NCI-H524 treated with DMSO at 0.1 percent for 48 hours (cell line): ENCODE measurements at regions not wholly inside any gene's neighbourhood (a gene's known extent, or its start where the extent isn't known, plus 50 kb on each side); places are given as distances from the start of the nearest gene placed in this dataset.

ENCODE experiments used
- DNase-seq: peaks from one replicate; lab custom pipeline; 2025; lab: John Stamatoyannopoulos, UW

DNA sequence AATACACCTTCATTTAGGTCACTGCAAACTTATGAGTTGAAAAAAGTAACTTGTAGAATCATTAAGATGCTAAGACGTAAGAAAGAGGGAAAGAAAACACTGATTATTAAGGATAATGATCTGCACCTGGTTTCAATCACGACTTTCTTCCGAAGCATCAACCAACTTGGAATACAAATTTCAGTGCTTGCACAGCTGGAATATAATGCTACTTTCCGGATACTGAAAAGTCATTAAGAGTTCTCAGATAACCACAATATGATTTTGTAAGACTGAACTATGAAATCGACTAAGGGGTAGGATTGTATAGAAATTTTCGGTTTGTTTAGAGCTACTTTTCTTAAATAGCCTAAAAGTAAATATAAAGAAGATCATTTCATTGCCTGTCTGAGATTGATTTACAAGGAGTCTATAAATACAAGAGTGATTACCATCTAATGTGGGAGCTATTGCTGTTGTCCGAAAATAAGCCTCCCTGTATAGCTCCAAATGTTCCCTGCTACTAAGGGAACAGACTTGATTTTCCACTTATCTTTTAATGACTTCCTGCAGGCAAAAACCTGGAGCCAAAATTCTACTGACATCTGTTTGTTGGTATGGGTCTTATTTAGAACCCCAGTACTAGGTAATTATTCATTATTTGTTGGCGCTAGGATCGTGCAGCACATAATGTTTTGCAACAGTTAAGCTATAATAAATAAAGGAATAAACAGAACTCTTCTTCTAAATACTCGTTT, 673.3 kb downstream of the KCNT2 start:
- DNase-seq, result peak; percentile 53

DNA sequence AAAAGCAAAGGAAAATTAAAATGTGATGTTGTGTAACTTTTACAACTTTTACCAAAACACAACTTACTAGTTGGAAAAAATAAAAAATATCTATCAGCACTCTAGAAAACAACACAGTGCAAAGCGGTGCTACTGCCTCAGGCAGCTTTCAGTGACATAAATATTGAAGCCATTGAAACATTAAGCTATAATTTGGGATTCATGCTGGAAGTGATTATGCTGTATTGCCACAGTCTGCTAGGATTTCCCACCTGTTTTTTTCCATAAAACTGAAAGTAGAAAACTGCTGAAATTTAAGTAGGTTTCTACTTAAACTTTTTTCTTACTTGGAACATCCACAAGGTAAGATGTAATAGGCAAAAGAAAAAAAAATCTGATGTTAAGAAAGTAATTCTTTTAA, 674.4 kb downstream of the KCNT2 start:
- no peak for DNase-seq

DNA sequence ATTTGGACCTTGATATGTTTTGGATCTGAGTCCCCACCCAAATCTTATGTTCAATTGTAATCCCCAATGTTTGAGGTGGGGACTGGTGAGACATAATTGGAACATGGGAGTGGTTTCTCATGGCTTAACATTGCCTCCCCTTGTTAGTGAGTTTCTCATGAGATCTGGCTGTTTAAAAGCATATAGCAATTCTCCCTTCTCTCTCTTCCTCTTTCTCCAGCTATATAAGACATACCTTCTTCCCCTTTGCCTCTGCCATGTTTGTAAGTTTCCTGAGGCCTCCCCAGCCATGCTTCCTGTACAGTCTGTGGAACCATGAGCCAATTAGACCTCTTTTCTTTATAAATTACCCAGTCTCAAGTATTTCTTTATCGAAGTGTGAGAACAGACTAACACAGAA, 692.4 kb downstream of the KCNT2 start:
- no peak for DNase-seq

DNA sequence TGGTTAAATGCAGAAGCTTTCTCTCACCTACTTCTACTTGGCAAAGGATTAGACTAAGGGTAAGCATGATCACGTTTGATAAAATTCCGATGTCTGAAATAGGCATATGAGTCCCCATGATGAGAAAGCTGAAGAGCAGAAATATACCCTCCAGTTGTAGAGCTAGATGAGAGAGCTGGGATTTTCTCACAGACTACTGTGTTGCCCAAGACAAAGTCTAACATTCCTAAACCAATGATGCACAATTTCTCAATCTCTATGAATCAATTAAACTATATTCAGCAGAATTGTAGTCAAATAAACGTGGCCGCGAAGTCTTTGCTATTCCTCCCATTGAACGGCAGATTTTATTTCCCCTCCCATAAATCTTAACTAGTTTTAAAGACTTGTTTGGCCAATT, 699.2 kb downstream of the KCNT2 start:
- no peak for DNase-seq

DNA sequence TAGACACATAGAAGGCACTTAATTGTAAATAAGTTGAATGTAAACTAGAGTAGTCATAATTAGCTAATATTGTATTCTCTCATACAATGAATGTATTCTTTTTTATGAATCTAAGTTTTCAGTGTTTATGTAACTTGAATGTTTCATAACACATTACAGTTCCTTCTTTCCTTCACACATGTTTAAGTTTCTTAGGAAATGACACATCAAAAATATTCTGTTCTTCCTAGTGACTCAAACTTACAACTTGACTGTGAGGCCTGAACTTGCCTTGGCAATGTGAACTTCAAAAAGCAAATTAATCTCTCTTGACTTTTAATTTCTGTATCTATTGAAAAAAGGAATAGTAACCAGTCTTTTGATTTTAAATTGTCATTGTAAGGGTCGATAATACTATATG, 700.1 kb downstream of the KCNT2 start:
- DNase-seq, result no peak

DNA sequence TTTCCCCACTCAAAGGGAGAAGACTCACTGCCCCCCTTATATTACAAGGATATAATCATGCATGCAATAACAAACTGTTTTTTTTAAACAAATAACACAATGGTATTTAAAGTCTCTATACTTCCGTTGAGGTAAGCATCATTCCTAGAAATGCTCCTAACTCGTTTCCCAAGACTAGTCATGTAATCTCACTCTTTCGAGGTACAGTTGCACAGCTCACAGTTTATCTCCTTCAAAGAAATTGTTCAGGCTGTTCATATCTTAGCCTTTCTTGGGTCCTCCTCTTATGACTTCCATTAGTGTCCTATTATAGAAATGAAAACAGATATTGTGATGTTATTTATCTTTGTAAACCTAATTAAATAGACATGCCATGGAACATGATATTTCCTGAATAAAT, 705.0 kb downstream of the KCNT2 start:
- DNase-seq, result no peak

DNA sequence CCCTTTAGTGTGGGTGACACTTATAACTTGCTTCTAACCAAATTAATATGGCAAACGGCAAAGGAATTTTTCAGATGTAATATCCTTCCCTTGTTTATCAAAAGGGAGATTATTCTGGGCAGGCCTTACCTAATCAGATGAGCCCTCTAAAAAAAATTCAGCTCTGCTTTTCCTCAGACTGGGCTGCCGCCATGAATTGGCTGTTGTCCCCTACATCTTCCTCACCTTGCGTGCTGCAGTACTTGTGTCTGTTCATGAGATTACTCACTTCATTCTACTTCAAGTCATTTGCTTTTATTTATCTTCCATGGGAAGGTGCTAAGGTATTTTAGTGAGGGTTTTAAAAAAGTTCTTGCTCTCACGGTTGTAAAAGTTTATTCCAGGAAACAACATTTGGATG, 705.5 kb downstream of the KCNT2 start:
- DNase-seq, result no peak

DNA sequence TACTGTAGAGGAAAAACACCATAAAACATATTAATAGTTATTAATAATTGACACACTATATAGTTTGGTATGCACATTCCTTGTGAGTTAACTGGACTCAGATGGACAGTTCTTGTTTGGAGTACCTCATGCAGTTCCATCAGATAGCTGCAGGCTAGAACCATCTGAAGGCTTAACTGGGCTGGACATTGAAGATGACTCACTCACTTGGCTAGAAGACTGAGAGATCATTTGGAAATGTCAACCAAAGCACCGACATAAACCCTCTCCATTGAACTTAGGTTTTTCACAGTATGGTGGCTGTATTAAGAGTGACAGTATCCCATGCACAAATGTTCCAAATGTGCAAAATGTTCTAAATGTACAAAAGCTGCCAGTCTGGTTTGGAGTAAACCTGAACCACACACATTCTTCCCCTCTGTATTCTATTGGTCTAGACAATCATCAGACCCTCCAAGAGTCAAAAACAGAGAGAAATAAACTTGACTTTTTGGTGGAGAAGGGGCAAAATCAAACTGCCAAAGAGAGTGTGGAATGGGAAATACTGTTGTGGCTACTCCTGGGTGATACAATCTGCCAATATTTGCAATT, 708.4 kb downstream of the KCNT2 start:
- DNase-seq, result no peak

DNA sequence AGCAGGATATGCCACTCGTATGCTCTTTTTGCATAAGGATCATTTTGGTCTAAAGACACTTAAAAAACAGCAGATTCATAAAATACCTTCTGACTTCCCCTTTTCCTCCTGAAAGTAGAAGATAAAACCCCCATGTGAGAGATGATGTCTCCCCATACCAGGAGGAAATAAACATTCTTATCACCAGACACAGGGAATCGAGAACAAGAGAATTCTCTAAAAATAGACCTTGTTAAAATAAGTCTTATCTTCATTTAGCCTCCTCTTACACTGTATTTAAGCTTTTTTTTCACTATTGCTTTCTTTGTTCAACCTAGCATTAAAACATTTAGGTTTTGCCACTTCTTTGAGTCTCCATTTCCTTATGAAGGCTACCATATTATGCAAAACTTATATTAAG, 709.3 kb downstream of the KCNT2 start:
- no peak for DNase-seq

DNA sequence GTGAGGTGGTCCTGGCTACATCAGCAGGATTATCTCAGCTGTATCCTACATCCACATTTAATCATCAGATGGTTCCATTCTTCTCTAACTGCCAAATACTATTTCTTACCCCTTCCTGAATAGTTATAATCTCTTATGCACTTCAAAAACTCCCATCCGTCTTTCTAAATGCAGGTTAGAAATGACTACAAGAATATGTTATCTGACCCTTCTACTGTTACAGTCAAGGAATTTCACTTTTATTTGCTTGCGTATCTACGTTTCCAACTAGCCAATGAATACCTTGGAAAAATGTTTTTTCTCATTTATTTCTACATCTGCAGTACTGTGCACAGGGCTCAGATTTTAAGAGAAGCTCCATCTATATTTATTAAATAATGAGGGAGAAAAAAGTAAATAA, 709.9 kb downstream of the KCNT2 start:
- DNase-seq, result no peak

DNA sequence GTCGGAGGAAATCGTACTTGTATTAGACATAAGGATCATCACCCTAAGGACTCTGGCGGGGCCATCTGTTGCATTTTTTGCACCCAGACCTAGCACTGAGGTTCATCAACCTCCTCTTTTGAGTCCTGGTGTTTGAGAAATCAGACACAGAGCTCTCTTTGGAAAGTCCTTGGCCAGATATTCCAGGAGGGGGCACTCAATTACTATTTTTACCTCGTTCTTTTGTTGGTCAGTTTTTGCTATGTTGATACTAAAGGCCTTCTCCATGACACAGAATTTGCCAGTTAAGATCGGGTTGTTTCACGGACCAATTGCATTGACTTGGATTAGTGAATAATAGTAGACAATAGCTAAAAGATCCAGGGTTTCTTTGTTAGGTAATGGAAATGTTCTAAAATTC, 711.2 kb downstream of the KCNT2 start:
- no peak for DNase-seq

DNA sequence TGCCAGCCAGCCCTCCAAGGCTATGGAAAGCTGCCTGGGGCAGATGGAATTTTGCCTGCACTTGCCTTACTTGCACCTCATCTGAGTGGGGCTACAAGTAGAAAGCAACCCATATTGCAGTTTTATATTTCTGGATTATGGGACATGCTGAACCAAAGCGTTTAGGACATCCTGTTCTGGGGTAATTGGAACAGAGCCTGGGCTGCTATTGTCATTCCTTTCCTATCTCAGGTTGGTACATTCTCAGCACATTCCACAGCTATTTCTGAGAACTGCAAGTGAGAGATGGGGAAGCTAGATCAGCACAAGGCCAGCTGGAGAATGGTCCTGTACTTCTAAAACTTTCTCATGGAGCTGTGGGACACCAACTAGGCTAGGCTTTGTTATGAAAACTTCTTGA, 713.8 kb downstream of the KCNT2 start:
- no peak for DNase-seq

DNA sequence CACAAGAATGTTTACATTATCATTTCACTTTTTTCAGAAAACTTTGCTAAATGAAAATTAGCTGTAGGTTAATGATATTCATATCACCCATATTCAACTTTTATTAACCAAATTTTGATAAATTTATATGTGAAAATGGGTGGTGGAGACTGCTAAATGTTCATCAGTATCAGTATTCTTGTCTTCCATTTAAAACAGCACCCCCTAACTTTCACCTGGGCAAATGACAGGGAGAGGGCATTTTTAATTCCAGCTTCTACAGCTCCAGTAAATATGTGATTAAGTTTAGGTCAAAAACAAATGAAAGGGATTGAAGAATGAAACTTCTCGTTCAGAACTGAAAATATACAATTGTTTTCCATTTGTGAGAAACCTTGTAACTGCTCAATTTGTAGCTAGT, 722.2 kb downstream of the KCNT2 start:
- DNase-seq, result no peak

DNA sequence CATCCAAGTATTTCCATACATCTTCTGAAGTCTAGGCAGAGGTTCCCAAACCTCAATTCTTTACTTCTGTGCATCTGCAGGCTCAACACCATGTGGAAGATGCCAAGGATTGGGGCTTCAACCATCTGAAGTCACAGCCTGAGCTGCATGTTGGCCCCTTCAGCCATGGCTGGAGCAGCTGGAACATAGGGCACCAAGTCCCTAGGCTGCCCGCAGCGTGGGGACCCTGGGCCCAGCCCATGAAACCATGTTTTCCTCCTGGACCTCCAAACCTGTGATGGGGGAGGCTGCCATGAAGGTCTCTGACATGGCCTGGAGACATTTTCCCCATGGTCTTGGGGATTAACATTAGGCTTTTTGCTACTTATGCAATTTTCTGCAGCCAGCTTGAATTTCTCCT, 729.8 kb downstream of the KCNT2 start:
- no peak for DNase-seq

DNA sequence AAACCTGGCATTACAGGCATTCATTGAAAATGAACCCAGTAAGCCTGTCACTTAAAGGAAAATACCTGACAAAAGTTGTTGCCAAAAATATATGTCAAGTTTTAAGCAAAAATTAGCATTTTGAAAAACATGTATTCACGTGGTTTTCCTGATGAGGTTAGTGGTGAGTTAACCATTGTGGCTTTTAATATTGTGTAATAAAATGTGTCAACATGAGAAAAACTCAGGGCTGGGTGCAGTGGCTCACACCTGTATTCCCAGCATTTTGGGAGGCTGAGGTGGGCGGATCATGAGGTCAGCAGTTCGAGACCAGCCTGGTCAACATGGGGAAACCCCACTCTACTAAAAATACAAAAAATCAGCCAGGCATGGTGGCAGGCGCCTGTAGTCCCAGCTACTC, 731.4 kb downstream of the KCNT2 start:
- DNase-seq, result no peak

DNA sequence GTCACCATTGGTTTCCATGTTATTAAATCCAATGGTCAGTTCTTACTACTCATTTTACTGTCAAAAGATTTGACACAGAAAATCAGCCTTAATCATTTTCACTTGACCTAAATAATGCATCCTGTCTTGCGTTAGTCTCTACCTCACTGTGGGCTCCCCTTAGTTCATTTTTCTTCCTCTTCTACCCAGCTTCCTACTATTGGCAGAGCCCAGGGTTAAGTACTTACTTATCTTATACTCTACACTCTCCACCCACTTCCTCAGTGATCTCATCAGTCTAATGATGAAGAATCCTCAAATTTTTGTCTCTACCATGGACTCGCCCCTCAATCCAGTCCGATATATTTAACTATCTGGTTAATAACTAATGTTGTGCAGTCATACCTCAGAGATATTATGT, 735.9 kb downstream of the KCNT2 start:
- no peak for DNase-seq

DNA sequence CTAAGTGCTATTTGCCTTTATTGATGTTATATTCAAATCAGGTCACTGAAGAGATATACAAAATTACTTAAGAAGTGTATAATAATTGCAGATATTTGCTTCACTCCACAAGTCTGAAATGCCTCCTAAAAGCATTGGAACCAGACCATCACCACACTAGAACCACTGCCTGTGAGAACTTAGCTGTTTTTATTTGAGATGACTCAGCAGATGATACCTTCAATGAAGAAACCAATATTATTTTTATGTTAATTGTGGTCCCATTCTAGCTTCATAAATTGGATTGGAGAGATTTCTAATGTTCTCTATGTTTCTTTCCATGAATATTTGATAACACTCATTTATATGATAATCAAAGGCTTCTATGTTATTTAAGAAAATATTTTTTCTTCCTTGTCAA, 740.6 kb downstream of the KCNT2 start:
- DNase-seq, result no peak

DNA sequence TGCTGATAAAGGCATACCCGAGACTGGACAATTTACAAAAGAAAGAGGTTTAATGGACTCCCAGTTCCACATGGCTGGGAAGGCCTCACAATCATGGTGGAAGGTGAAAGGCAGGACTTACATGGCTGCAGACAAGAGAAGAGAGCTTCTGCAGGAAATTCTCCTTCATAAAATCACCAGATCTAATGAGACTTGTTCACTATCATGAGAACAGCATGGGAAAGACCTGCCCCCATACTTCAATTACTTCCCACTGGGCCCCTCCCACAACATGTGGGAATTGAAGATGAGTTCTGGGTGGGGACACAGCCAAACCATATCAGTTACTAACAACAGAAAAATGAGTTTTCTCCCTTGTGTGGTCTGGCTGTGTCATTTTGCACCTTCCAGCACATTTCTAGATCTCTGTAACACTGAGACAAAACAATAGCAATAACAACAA, 741.4 kb downstream of the KCNT2 start:
- DNase-seq, result no peak

DNA sequence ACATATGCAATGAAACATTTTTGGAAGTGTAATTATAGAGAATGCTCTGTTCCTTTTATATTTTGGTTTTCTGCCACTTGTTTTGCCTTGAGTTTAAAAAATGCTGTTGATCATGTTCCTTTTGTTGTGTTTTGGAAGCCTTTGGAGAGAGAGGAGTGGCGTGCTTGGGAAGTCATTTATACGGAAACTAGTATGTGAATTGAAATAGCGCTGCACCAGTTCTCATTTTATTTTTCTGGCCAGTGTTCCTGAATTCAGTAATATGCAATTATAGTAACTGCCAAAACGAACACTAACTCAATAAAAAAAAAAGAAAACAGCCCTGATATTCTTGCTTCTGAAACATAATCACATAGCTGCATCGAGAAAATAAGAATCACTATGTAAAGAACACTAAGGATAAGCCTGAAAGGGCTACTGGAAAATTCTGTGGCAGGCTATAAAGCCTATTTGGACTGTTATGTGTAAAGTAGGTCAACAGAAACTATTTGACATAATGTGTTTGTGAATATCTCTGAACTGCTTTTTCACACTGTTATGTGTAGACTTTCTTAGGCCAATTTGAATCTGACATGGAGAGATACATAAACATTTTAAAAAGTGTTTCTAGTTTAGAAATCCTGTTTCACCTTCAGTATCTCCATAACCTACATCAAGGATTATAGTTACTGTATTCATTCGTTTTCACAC, 742.0 kb downstream of the KCNT2 start:
- no peak for DNase-seq

DNA sequence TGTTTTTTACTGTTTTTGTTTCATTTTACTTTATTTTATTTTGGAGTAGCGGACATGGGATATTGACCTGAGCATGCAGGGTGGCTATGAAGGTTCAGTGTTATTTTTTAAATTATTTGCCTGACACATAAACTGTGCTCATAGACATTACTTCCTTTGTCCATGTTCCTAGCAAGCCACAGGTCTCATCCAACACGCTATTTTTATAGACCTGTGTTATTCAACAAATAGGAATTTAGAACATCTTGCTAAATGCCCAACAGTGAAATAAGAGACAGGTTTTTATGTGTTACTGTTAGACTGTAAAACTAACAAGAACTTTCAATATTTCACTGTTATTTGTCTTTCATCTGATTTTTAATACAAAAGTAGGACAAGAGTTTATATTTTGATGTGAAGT, 756.4 kb downstream of the KCNT2 start:
- DNase-seq, result no peak

DNA sequence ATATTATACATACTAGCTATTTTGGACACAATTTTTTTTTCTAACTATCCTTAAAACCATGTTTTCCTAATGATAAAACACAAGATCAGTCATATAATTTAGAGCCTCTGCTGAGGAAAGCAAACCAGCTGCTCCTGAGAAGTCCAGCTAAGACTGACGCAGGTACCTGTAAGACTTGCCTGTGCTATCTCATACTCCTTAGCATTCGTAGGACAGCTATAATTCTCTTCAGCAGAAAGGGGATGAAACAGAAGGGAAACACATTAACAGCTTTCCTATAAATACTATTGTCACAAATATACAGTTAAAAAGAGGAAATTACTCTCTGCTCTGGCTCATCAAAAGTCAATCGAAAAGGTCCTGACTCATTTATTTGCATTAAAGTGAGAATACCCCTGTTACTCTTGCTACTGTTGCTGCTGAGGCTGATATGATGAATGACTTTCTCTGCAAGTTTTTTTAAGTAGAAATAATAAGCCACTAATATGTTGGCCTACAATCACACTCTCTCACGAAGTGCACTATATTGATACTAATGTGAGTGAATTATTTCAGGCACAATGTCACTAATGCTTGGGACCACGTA, 757.1 kb downstream of the KCNT2 start:
- DNase-seq, result no peak

DNA sequence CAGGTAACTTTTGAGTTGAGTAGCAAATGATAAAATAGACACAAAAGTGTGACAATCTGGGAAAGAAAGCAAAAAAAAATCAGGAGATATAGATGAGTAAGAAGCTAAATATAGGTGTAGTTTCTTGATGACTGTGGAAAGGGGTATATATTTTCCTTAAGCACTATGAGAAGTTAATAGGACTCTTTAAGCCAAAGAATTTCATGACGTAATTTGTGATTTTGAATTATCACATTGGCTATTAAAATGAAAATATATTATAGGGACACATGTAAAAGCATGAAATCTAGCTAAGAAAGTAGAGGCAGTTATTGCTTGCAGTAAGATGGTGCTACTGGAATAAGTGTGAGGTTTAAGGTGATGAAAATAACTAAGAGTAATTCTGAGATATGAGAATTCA, 759.1 kb downstream of the KCNT2 start:
- no peak for DNase-seq
